ENCODE measurements at regions not wholly inside any gene's neighbourhood (a gene's known extent, or its start where the extent isn't known, plus 50 kb on each side); places are given as distances from the start of the nearest gene placed in this dataset.

GRCh38 chr5:172577267-172577909 lies 63.7 kb upstream of the NEURL1B start:
- POLR2A ChIA-PET = no interaction called here
- Histone ChIP-seq H3K4me3 (ENCODE audit: low read depth, low read length) (no peak overlapping the region), H3K9me3 (no peaks in the 10 kb centered on the region), H3K27me3 (replicated peaks; ENCODE audit: control insufficient read depth, insufficient read depth, low read length) (no peaks in the 10 kb centered on the region), H3K4me1 (peaks cover 3% of the 10 kb centered on the region; the same call in 1 of the 2 replicates), H3K36me3 (ENCODE audit: control insufficient read depth, insufficient read depth, low read length) (no peaks in the 10 kb centered on the region)
- H3K36me3 Mint-ChIP-seq (ENCODE audit: insufficient read depth, unreplicated experiment) = no peaks in the 10 kb centered on the region
- H3K4me1 Mint-ChIP-seq (ENCODE audit: low read depth, unreplicated experiment) = peaks cover 7% of the 10 kb centered on the region
- TF ChIP-seq CTCF (IDR thresholded peaks at IDR 0.05; ENCODE audit: insufficient read depth in 1 of 2, low read depth in 1 of 2, low read length in 1 of 2, severe bottlenecking in 1 of 2, unreplicated experiment in 1 of 2) = no peak
- no peak for DNase-seq
- H3K27me3 Mint-ChIP-seq (ENCODE audit: insufficient read depth, unreplicated experiment) = peaks cover 13% of the 10 kb centered on the region
- no peak overlapping the region for H3K4me3 Mint-ChIP-seq (ENCODE audit: unreplicated experiment)
- CTCF ChIA-PET = no interaction called here
- intact Hi-C loops (cut with micrococcal nuclease; ENCODE audit: unreplicated experiment) = loop anchor here (10.0 kb wide), 1 partner anchor 103 kb away; no protein-coding TSS in a partner anchor
- no peak overlapping the region for H3K27ac Mint-ChIP-seq (ENCODE audit: unreplicated experiment)
- no peaks in the 10 kb centered on the region for H3K9me3 Mint-ChIP-seq (ENCODE audit: unreplicated experiment)
- no TSS peak for BruUV-seq (replicated peaks)

GRCh38 chr5:172575816-172576545 lies 65.1 kb upstream of the NEURL1B start:
- Mint-ChIP-seq H3K4me1 (ENCODE audit: low read depth, unreplicated experiment) (peaks cover 13% of the 10 kb centered on the region), H3K36me3 (ENCODE audit: insufficient read depth, unreplicated experiment) (no peaks in the 10 kb centered on the region), H3K9me3 (ENCODE audit: unreplicated experiment) (no peaks in the 10 kb centered on the region), H3K27me3 (ENCODE audit: insufficient read depth, unreplicated experiment) (peaks cover 8% of the 10 kb centered on the region), H3K4me3 (ENCODE audit: unreplicated experiment) (no peak overlapping the region), H3K27ac (ENCODE audit: unreplicated experiment) (no peak overlapping the region)
- no peak for DNase-seq
- peaks cover 3% of the 10 kb centered on the region; the same call in 1 of the 2 replicates for H3K4me1 ChIP-seq
- no TSS peak for BruUV-seq (replicated peaks)
- no peak overlapping the region for H3K4me3 ChIP-seq (ENCODE audit: low read depth, low read length)
- intact Hi-C loops (cut with micrococcal nuclease; ENCODE audit: unreplicated experiment) = loop anchor here (10.0 kb wide), 1 partner anchor 101 kb away; no protein-coding TSS in a partner anchor
- ChIA-PET CTCF (no interaction called here), POLR2A (no interaction called here)
- TF ChIP-seq CTCF (IDR thresholded peaks at IDR 0.05; ENCODE audit: insufficient read depth in 1 of 2, low read depth in 1 of 2, low read length in 1 of 2, severe bottlenecking in 1 of 2, unreplicated experiment in 1 of 2) = no peak
- H3K9me3 ChIP-seq = no peaks in the 10 kb centered on the region
- no peaks in the 10 kb centered on the region for H3K36me3 ChIP-seq (ENCODE audit: control insufficient read depth, insufficient read depth, low read length)
- no peaks in the 10 kb centered on the region for H3K27me3 ChIP-seq (replicated peaks; ENCODE audit: control insufficient read depth, insufficient read depth, low read length)

GRCh38 chr5:172575416-172575815 lies 65.6 kb upstream of the NEURL1B start:
- Mint-ChIP-seq H3K4me3 (ENCODE audit: unreplicated experiment) (no peak overlapping the region), H3K9me3 (ENCODE audit: unreplicated experiment) (no peaks in the 10 kb centered on the region), H3K27ac (ENCODE audit: unreplicated experiment) (no peak overlapping the region), H3K4me1 (ENCODE audit: low read depth, unreplicated experiment) (peaks cover 15% of the 10 kb centered on the region), H3K36me3 (ENCODE audit: insufficient read depth, unreplicated experiment) (no peaks in the 10 kb centered on the region), H3K27me3 (ENCODE audit: insufficient read depth, unreplicated experiment) (peaks cover 8% of the 10 kb centered on the region)
- H3K36me3 ChIP-seq (ENCODE audit: control insufficient read depth, insufficient read depth, low read length) = no peaks in the 10 kb centered on the region
- intact Hi-C loops (cut with micrococcal nuclease; ENCODE audit: unreplicated experiment) = loop anchor here (10.0 kb wide), 1 partner anchor 101 kb away; no protein-coding TSS in a partner anchor
- no TSS peak for BruUV-seq (replicated peaks)
- H3K4me1 ChIP-seq = peaks cover 4% of the 10 kb centered on the region
- DNase-seq = no peak
- TF ChIP-seq CTCF (IDR thresholded peaks at IDR 0.05; ENCODE audit: insufficient read depth in 1 of 2, low read depth in 1 of 2, low read length in 1 of 2, severe bottlenecking in 1 of 2, unreplicated experiment in 1 of 2) = no peak
- H3K27me3 ChIP-seq (replicated peaks; ENCODE audit: control insufficient read depth, insufficient read depth, low read length) = no peaks in the 10 kb centered on the region
- H3K4me3 ChIP-seq (ENCODE audit: low read depth, low read length) = no peak overlapping the region
- ChIA-PET CTCF (no interaction called here), POLR2A (no interaction called here)
- H3K9me3 ChIP-seq = no peaks in the 10 kb centered on the region

All from Caco-2 (cell line).